ENCODE measurements at regions not wholly inside any gene's neighbourhood (a gene's known extent, or its start where the extent isn't known, plus 50 kb on each side); places are given as distances from the start of the nearest gene placed in this dataset.

DNA sequence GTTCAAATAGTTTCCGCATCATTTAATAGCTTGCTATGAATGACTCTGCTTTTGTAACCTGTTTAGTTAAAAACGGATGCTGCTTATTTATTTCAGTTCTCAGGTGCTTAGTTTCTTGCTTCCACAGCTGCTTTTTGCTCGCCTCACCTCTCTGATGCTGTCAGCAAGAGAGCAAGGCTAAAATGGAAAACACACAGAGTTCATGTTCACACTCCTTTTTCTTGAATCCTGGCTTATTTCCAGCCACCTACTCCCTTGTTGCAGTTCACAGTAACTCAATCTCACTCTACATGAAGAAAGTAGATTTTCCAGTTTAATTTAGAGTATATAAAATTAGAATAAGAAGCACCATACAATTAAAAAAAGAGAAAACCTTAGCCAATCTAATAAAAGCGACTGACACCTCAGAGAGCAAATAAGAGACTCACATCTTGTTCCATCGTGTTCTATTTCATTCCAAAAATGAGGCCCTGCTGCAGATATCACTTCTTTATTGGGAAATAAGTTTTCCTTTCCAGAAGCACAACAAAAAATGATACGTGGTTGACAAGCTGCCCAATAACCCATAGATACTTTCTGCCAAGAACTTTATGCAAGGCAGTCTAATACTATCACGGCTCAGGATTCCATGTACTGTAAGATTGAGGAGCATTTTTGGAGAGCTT is 326.1 kb upstream of the SLITRK1 start:
- H3K36me3 Mint-ChIP-seq (ENCODE audit: low read depth), result no peaks in the 10 kb centered on the region
- no peaks in the 10 kb centered on the region for H3K9me3 Mint-ChIP-seq
- H3K4me1 Mint-ChIP-seq, result peaks cover under 1% of the 10 kb centered on the region; the same call in 1 of the 3 replicates
- peak overlapping the region; percentile 16; the same call in 1 of the 2 replicates for H2AFZ ChIP-seq
- no peaks in the 10 kb centered on the region for H3K79me2 ChIP-seq (replicated peaks; ENCODE audit: insufficient read depth)
- no peak overlapping the region for H3K4me2 ChIP-seq
- peaks cover 4% of the 10 kb centered on the region for H3K9me2 ChIP-seq (ENCODE audit: insufficient read depth)
- TF ChIP-seq POLR2AphosphoS5 (IDR thresholded peaks at IDR 0.05; ENCODE audit: low read depth) (no peak), ZNF114 (CRISPR knock-in tag; IDR thresholded peaks at IDR 0.05) (no peak), EZH2 (IDR thresholded peaks at IDR 0.05; ENCODE audit: low read depth, unreplicated experiment) (no peak), JUNB (IDR thresholded peaks at IDR 0.05; ENCODE audit: unreplicated experiment) (no peak), CREB1 (CRISPR knock-in tag; IDR thresholded peaks at IDR 0.05; ENCODE audit: low read depth) (no peak), STAT1 (IDR thresholded peaks at IDR 0.05; ENCODE audit: unreplicated experiment) (no peak), ZNF331 (CRISPR knock-in tag; IDR thresholded peaks at IDR 0.05; ENCODE audit: low read depth) (no peak), NANOG (IDR thresholded peaks at IDR 0.05; ENCODE audit: borderline replicate concordance) (no peak), EZH2phosphoT487 (IDR thresholded peaks at IDR 0.05; ENCODE audit: unreplicated experiment) (no peak)
- TF ChIP-seq, protein P1, sequence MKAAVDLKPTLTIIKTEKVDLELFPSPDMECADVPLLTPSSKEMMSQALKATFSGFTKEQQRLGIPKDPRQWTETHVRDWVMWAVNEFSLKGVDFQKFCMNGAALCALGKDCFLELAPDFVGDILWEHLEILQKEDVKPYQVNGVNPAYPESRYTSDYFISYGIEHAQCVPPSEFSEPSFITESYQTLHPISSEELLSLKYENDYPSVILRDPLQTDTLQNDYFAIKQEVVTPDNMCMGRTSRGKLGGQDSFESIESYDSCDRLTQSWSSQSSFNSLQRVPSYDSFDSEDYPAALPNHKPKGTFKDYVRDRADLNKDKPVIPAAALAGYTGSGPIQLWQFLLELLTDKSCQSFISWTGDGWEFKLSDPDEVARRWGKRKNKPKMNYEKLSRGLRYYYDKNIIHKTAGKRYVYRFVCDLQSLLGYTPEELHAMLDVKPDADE (IDR thresholded peaks at IDR 0.05), result no peak
- TF ChIP-seq, protein P2, sequence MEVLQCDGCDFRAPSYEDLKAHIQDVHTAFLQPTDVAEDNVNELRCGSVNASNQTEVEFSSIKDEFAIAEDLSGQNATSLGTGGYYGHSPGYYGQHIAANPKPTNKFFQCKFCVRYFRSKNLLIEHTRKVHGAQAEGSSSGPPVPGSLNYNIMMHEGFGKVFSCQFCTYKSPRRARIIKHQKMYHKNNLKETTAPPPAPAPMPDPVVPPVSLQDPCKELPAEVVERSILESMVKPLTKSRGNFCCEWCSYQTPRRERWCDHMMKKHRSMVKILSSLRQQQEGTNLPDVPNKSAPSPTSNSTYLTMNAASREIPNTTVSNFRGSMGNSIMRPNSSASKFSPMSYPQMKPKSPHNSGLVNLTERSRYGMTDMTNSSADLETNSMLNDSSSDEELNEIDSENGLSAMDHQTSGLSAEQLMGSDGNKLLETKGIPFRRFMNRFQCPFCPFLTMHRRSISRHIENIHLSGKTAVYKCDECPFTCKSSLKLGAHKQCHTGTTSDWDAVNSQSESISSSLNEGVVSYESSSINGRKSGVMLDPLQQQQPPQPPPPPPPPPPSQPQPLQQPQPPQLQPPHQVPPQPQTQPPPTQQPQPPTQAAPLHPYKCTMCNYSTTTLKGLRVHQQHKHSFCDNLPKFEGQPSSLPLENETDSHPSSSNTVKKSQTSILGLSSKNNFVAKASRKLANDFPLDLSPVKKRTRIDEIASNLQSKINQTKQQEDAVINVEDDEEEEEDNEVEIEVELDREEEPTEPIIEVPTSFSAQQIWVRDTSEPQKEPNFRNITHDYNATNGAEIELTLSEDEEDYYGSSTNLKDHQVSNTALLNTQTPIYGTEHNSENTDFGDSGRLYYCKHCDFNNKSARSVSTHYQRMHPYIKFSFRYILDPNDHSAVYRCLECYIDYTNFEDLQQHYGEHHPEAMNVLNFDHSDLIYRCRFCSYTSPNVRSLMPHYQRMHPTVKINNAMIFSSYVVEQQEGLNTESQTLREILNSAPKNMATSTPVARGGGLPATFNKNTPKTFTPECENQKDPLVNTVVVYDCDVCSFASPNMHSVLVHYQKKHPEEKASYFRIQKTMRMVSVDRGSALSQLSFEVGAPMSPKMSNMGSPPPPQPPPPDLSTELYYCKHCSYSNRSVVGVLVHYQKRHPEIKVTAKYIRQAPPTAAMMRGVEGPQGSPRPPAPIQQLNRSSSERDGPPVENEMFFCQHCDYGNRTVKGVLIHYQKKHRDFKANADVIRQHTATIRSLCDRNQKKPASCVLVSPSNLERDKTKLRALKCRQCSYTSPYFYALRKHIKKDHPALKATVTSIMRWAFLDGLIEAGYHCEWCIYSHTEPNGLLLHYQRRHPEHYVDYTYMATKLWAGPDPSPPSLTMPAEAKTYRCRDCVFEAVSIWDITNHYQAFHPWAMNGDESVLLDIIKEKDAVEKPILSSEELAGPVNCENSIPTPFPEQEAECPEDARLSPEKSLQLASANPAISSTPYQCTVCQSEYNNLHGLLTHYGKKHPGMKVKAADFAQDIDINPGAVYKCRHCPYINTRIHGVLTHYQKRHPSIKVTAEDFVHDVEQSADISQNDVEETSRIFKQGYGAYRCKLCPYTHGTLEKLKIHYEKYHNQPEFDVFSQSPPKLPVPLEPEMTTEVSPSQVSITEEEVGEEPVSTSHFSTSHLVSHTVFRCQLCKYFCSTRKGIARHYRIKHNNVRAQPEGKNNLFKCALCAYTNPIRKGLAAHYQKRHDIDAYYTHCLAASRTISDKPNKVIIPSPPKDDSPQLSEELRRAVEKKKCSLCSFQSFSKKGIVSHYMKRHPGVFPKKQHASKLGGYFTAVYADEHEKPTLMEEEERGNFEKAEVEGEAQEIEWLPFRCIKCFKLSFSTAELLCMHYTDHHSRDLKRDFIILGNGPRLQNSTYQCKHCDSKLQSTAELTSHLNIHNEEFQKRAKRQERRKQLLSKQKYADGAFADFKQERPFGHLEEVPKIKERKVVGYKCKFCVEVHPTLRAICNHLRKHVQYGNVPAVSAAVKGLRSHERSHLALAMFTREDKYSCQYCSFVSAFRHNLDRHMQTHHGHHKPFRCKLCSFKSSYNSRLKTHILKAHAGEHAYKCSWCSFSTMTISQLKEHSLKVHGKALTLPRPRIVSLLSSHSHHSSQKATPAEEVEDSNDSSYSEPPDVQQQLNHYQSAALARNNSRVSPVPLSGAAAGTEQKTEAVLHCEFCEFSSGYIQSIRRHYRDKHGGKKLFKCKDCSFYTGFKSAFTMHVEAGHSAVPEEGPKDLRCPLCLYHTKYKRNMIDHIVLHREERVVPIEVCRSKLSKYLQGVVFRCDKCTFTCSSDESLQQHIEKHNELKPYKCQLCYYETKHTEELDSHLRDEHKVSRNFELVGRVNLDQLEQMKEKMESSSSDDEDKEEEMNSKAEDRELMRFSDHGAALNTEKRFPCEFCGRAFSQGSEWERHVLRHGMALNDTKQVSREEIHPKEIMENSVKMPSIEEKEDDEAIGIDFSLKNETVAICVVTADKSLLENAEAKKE (CRISPR knock-in tag; IDR thresholded peaks at IDR 0.05), result no peak
- TF ChIP-seq, protein P3, sequence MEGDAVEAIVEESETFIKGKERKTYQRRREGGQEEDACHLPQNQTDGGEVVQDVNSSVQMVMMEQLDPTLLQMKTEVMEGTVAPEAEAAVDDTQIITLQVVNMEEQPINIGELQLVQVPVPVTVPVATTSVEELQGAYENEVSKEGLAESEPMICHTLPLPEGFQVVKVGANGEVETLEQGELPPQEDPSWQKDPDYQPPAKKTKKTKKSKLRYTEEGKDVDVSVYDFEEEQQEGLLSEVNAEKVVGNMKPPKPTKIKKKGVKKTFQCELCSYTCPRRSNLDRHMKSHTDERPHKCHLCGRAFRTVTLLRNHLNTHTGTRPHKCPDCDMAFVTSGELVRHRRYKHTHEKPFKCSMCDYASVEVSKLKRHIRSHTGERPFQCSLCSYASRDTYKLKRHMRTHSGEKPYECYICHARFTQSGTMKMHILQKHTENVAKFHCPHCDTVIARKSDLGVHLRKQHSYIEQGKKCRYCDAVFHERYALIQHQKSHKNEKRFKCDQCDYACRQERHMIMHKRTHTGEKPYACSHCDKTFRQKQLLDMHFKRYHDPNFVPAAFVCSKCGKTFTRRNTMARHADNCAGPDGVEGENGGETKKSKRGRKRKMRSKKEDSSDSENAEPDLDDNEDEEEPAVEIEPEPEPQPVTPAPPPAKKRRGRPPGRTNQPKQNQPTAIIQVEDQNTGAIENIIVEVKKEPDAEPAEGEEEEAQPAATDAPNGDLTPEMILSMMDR (conservative IDR thresholded peaks at IDR 0.05; ENCODE audit: low read depth in 2 of 2), result no peak
- TF ChIP-seq, protein P4, sequence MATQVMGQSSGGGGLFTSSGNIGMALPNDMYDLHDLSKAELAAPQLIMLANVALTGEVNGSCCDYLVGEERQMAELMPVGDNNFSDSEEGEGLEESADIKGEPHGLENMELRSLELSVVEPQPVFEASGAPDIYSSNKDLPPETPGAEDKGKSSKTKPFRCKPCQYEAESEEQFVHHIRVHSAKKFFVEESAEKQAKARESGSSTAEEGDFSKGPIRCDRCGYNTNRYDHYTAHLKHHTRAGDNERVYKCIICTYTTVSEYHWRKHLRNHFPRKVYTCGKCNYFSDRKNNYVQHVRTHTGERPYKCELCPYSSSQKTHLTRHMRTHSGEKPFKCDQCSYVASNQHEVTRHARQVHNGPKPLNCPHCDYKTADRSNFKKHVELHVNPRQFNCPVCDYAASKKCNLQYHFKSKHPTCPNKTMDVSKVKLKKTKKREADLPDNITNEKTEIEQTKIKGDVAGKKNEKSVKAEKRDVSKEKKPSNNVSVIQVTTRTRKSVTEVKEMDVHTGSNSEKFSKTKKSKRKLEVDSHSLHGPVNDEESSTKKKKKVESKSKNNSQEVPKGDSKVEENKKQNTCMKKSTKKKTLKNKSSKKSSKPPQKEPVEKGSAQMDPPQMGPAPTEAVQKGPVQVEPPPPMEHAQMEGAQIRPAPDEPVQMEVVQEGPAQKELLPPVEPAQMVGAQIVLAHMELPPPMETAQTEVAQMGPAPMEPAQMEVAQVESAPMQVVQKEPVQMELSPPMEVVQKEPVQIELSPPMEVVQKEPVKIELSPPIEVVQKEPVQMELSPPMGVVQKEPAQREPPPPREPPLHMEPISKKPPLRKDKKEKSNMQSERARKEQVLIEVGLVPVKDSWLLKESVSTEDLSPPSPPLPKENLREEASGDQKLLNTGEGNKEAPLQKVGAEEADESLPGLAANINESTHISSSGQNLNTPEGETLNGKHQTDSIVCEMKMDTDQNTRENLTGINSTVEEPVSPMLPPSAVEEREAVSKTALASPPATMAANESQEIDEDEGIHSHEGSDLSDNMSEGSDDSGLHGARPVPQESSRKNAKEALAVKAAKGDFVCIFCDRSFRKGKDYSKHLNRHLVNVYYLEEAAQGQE (IDR thresholded peaks at IDR 0.05; ENCODE audit: unreplicated experiment), result no peak
- H3K27me3 Mint-ChIP-seq (ENCODE audit: insufficient read depth, low read depth, poor library complexity), result no peaks in the 10 kb centered on the region
- H3K4me1 ChIP-seq (ENCODE audit: insufficient read depth), result peaks cover 10% of the 10 kb centered on the region
- no peak overlapping the region for H3K4me3 Mint-ChIP-seq
- H3K27ac Mint-ChIP-seq, result no peak overlapping the region
- DNase-seq (ENCODE audit: low spot score) (no peak), ATAC-seq (no peak)
- H3K4me3 ChIP-seq, result no peak overlapping the region
- no peaks in the 10 kb centered on the region for H4K20me1 ChIP-seq (replicated peaks; ENCODE audit: insufficient read depth)
- H3K27me3 ChIP-seq (ENCODE audit: insufficient read depth), result no peaks in the 10 kb centered on the region
- H3F3A ChIP-seq (replicated peaks; ENCODE audit: low read depth), result no peaks in the 10 kb centered on the region
- no peaks in the 10 kb centered on the region for H3K36me3 ChIP-seq (ENCODE audit: insufficient read depth)
- no peak overlapping the region for H3K27ac ChIP-seq (ENCODE audit: low read depth)
